ENCODE measurements at regions not wholly inside any gene's neighbourhood (a gene's known extent, or its start where the extent isn't known, plus 50 kb on each side); places are given as distances from the start of the nearest gene placed in this dataset.

- H3K9me3 ChIP-seq: peaks cover 0 to 13% (median 0%) of the 10 kb centered on the region in 4 donors
- 93% methylated on average over 3 of the region's 3 CpGs for WGBS
- intact Hi-C loops (cut with DNase I): no loop called here
These were observed 609.7 kb downstream of the INHBA start for GRCh38 chr7:41093141-41093540.

GRCh38 chr7:41085244-41085643 lies 617.6 kb downstream of the INHBA start:
- Histone ChIP-seq H3K4me3 (no peak overlapping the region), H3K36me3 (no peaks in the 10 kb centered on the region), H3K27me3 (no peaks in the 10 kb centered on the region), H3K4me1 (peaks cover 0 to 3% (median 0%) of the 10 kb centered on the region in 4 donors), H3K9me3 (peaks cover 0 to 17% (median 0%) of the 10 kb centered on the region in 4 donors), H3K27ac (replicated peaks in 1 of 4) (no peak overlapping the region)
- TF ChIP-seq CTCF (IDR thresholded peaks at IDR 0.05) (no peak), POLR2A (IDR thresholded peaks at IDR 0.05; ENCODE audit: low read depth) (no peak), POLR2AphosphoS5 (IDR thresholded peaks at IDR 0.05) (no peak), EP300 (IDR thresholded peaks at IDR 0.05) (no peak)
- WGBS: 85% methylated on average over 2 of the region's 2 CpGs
- no peak for DNase-seq (ENCODE audit: extremely low spot score)
- intact Hi-C loops (cut with DNase I): no loop called here

More at GRCh38 chr7:41093141-41093540, 609.7 kb downstream of the INHBA start:
- TF ChIP-seq POLR2A (IDR thresholded peaks at IDR 0.05; ENCODE audit: low read depth) (no peak), EP300 (IDR thresholded peaks at IDR 0.05) (no peak), POLR2AphosphoS5 (IDR thresholded peaks at IDR 0.05) (no peak), CTCF (IDR thresholded peaks at IDR 0.05) (no peak)
- DNase-seq (ENCODE audit: extremely low spot score): no peak
- no peaks in the 10 kb centered on the region for H3K27me3 ChIP-seq
- no peaks in the 10 kb centered on the region for H3K36me3 ChIP-seq
- no peak overlapping the region for H3K4me3 ChIP-seq
- H3K4me1 ChIP-seq: peaks cover 0 to 10% (median 3%) of the 10 kb centered on the region in 4 donors
- no peak overlapping the region for H3K27ac ChIP-seq (replicated peaks in 1 of 4)

GRCh38 chr7:41084381-41084780 lies 618.5 kb downstream of the INHBA start:
- TF ChIP-seq POLR2AphosphoS5 (IDR thresholded peaks at IDR 0.05) (no peak), POLR2A (IDR thresholded peaks at IDR 0.05; ENCODE audit: low read depth) (no peak), CTCF (IDR thresholded peaks at IDR 0.05) (no peak)
- Histone ChIP-seq H3K9me3 (peaks cover 0 to 17% (median 0%) of the 10 kb centered on the region in 4 donors), H3K27me3 (no peaks in the 10 kb centered on the region), H3K36me3 (no peaks in the 10 kb centered on the region), H3K4me3 (no peak overlapping the region), H3K27ac (replicated peaks in 1 of 4) (no peak overlapping the region), H3K4me1 (peaks cover 0 to 3% (median 0%) of the 10 kb centered on the region in 4 donors)
- 87% methylated on average over 2 of the region's 2 CpGs for WGBS
- intact Hi-C loops (cut with DNase I): no loop called here
- DNase-seq (ENCODE audit: extremely low spot score): no peak

- Histone ChIP-seq H3K27me3 (no peaks in the 10 kb centered on the region), H3K27ac (replicated peaks in 1 of 4) (no peak overlapping the region), H3K9me3 (no peaks in the 10 kb centered on the region), H3K4me1 (no peaks in the 10 kb centered on the region), H3K4me3 (no peak overlapping the region), H3K36me3 (no peaks in the 10 kb centered on the region)
- 86% methylated on average over 3 of the region's 3 CpGs for WGBS
- TF ChIP-seq CTCF (IDR thresholded peaks at IDR 0.05) (no peak), POLR2A (IDR thresholded peaks at IDR 0.05; ENCODE audit: low read depth) (no peak), POLR2AphosphoS5 (IDR thresholded peaks at IDR 0.05) (no peak), EP300 (IDR thresholded peaks at IDR 0.05) (no peak)
- DNase-seq (ENCODE audit: extremely low spot score): no peak
- intact Hi-C loops (cut with DNase I): no loop called here
These were observed 633.3 kb downstream of the INHBA start for GRCh38 chr7:41069635-41070034.

GRCh38 chr7:41067576-41067975 lies 635.3 kb downstream of the INHBA start:
- no peak for DNase-seq (ENCODE audit: extremely low spot score)
- WGBS: 81% methylated on average over 1 of the region's 1 CpG
- TF ChIP-seq POLR2AphosphoS5 (IDR thresholded peaks at IDR 0.05): no peak
- TF ChIP-seq POLR2A (IDR thresholded peaks at IDR 0.05; ENCODE audit: low read depth): no peak
- TF ChIP-seq EP300 (IDR thresholded peaks at IDR 0.05): no peak
- TF ChIP-seq CTCF (IDR thresholded peaks at IDR 0.05): no peak
- H3K27ac ChIP-seq (replicated peaks in 1 of 4): no peak overlapping the region
- no peaks in the 10 kb centered on the region for H3K36me3 ChIP-seq
- no peaks in the 10 kb centered on the region for H3K27me3 ChIP-seq
- H3K4me3 ChIP-seq: no peak overlapping the region
- H3K9me3 ChIP-seq: no peaks in the 10 kb centered on the region
- no peaks in the 10 kb centered on the region for H3K4me1 ChIP-seq
- intact Hi-C loops (cut with DNase I): no loop called here
